Hematopoietic multipotent progenitor cell treated with erythropoietin and hydrocortisone succinate and interleukin-3 and kit ligand, for 17 days (in vitro differentiated cells): ENCODE measurements at regions not wholly inside any gene's neighbourhood (a gene's known extent, or its start where the extent isn't known, plus 50 kb on each side); places are given as distances from the start of the nearest gene placed in this dataset.

ENCODE experiments used
- DNase-seq: peaks from one replicate; pipeline ENCODE4 v3.0.0-alpha.2; 2015; ENCODE audit warnings: low spot score

DNA sequence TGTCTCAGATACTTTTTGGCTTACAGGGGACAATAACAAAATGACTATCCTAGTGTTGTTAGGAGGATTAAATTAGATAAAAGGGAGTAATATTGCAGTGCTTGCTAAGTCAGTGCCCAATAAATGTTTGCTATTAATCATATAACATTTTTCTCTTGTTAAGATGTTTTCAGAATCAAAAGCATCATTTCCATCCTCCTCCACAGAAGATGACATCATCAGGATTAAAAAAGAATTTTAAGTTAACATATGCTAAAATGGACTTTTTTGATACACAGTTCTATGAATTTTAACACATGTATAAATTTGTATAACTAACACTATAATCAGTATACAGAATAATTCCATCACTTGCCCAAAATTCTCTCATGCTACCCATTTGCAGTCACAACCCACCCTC lies 492.6 kb downstream of the GRIN2A start:
- no peak for DNase-seq

- no peak for DNase-seq
These were observed 487.1 kb downstream of the GRIN2A start for GRCh38 chr16:9695152-9695551.
